ENCODE measurements at regions not wholly inside any gene's neighbourhood (a gene's known extent, or its start where the extent isn't known, plus 50 kb on each side); places are given as distances from the start of the nearest gene placed in this dataset.

DNA sequence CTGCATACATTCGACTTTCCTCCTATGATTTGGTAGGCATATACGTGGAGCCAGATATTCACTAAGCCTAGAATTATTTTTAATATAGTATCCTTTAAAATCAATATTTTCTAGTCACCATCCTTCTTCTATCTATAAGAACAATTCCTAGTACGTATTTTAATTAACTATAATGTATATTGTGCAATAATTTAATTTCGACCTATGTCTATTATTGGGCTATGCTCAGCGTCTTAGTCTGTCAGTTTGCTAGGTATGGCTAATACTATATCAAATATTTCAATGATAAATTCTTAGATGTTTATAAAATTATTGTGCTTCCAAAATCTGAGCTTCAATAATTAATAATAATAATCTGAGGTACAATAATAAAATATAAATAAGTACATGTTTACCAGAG is 705.3 kb downstream of the PRELID2 start:
- DNase-seq (ENCODE audit: low read depth) = no peak
- no peak for TF ChIP-seq MYC (IDR thresholded peaks at IDR 0.05; ENCODE audit: low read depth, low read length)
- TF ChIP-seq, protein P1, sequence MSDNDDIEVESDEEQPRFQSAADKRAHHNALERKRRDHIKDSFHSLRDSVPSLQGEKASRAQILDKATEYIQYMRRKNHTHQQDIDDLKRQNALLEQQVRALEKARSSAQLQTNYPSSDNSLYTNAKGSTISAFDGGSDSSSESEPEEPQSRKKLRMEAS (IDR thresholded peaks at IDR 0.05; ENCODE audit: low read depth, low read length) = no peak
- no peak for TF ChIP-seq POLR2A (IDR thresholded peaks at IDR 0.05; ENCODE audit: extremely low read depth, insufficient read length)
- TF ChIP-seq, protein P2, sequence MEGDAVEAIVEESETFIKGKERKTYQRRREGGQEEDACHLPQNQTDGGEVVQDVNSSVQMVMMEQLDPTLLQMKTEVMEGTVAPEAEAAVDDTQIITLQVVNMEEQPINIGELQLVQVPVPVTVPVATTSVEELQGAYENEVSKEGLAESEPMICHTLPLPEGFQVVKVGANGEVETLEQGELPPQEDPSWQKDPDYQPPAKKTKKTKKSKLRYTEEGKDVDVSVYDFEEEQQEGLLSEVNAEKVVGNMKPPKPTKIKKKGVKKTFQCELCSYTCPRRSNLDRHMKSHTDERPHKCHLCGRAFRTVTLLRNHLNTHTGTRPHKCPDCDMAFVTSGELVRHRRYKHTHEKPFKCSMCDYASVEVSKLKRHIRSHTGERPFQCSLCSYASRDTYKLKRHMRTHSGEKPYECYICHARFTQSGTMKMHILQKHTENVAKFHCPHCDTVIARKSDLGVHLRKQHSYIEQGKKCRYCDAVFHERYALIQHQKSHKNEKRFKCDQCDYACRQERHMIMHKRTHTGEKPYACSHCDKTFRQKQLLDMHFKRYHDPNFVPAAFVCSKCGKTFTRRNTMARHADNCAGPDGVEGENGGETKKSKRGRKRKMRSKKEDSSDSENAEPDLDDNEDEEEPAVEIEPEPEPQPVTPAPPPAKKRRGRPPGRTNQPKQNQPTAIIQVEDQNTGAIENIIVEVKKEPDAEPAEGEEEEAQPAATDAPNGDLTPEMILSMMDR (IDR thresholded peaks at IDR 0.05; ENCODE audit: low read depth, low read length) = no peak
- no peak overlapping the region for H3K4me3 ChIP-seq (ENCODE audit: low read depth, low read length)

DNA sequence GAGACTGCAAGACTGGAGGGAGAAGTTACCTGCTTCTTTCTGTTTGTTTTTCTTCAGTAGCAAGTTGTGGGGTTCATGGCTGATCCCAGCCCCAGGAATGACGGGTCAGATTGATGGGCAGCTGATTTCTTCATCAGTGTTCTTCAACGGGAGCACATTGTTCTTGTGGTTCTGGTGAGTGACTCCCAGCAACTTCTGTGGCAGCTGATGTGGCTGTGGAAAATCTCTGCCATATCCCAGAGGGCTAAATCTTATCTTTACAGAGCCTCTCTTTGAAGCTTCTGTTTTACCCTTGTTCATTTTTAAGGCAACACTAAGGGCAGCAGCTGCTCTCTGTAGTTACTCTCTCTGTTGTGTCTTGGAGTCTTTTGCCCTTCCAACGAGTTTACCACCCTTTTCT is 710.3 kb downstream of the PRELID2 start:
- no peak overlapping the region for H3K4me3 ChIP-seq (ENCODE audit: low read depth, low read length)
- TF ChIP-seq, protein P2 (IDR thresholded peaks at IDR 0.05; ENCODE audit: low read depth, low read length) = no peak
- TF ChIP-seq, protein P1 (IDR thresholded peaks at IDR 0.05; ENCODE audit: low read depth, low read length) = no peak
- TF ChIP-seq POLR2A (IDR thresholded peaks at IDR 0.05; ENCODE audit: extremely low read depth, insufficient read length) (no peak), MYC (IDR thresholded peaks at IDR 0.05; ENCODE audit: low read depth, low read length) (no peak)
- DNase-seq (ENCODE audit: low read depth) = no peak

DNA sequence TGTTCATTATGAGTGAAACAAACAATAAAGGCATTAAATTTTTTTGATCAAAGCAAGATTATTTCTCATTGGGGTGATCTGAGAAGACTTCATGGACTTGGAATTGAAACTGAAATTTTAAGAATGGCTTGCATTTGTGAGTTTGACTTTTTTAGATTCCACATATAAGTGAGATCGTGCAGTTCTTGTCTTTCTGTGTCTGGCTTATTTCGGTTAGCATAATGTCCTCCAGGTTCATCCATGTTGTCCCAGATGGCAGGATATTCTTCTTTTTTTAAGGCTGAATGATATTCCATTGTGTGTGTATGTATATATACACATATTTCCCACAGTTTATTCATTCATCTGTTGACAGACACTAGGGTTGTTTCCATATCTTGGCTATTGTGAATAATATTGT is 716.5 kb downstream of the PRELID2 start:
- TF ChIP-seq, protein P2 (IDR thresholded peaks at IDR 0.05; ENCODE audit: low read depth, low read length) = no peak
- TF ChIP-seq, protein P1 (IDR thresholded peaks at IDR 0.05; ENCODE audit: low read depth, low read length) = no peak
- H3K4me3 ChIP-seq (ENCODE audit: low read depth, low read length) = no peak overlapping the region
- no peak for DNase-seq (ENCODE audit: low read depth)

DNA sequence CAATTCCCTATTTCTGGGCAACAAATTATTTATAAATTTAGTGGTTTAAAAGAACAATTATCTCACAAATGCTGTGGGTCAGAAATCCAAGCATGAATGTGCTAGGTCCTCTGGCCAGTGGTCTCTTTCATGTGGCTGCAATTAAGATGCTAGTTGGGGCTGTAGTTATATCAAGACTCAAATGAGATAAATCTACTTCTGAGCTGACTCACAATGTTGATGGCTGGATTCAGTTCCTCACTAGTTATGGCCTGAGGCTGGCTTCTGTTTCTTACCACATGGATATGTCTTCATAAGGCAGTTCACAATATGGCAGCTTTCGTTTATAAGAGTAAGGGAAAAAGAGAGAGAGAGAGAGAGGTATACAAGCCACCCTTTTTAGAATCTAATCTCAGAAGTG is 717.0 kb downstream of the PRELID2 start:
- H3K4me3 ChIP-seq (ENCODE audit: low read depth, low read length) = no peak overlapping the region
- DNase-seq (ENCODE audit: low read depth) = no peak
- TF ChIP-seq, protein P2 (IDR thresholded peaks at IDR 0.05; ENCODE audit: low read depth, low read length) = no peak
- TF ChIP-seq, protein P1 (IDR thresholded peaks at IDR 0.05; ENCODE audit: low read depth, low read length) = no peak

DNA sequence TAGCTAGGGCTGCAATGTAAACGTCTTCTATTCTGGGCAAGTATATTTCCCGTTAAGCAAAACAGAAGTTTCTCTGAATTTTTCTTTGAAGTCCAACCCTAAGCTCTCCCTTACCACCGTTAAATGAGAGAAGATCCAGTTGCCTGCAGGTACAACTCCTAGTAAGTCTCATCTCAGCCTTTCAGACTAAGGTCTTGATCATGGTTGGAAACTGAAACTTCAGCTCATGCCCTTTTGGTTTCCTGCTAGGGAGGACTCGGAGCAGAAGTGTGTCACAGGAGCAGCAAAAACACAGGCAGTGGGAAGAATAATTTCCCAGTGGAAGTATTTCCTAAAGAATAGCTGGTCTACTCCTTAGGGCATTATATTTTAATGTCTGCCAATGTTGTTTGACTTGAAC is 717.9 kb downstream of the PRELID2 start:
- no peak overlapping the region for H3K4me3 ChIP-seq (ENCODE audit: low read depth, low read length)
- TF ChIP-seq, protein P2 (IDR thresholded peaks at IDR 0.05; ENCODE audit: low read depth, low read length) = no peak
- TF ChIP-seq, protein P1 (IDR thresholded peaks at IDR 0.05; ENCODE audit: low read depth, low read length) = no peak
- TF ChIP-seq MYC (IDR thresholded peaks at IDR 0.05; ENCODE audit: low read depth, low read length) (no peak), POLR2A (IDR thresholded peaks at IDR 0.05; ENCODE audit: extremely low read depth, insufficient read length) (no peak)
- DNase-seq (ENCODE audit: low read depth) = no peak

DNA sequence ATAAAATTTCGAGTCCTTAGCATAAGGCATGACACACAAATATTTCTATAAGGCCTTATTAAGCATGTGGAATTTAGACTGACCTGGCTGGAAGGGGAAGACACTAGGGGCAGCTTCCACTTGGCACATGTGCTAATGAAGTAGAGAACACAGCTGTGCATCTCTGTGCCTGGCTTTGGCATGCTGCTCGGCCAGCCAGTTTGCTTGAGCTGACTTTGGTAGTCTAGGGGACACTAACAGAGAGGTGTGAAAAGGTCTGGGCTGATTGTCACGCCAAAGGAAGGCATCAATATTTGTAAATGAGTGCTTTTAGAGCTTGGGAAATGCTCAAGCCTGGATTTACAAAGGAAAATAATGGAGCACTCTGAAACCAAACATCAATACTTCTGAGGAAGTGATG is 723.7 kb downstream of the PRELID2 start:
- TF ChIP-seq, protein P1 (IDR thresholded peaks at IDR 0.05; ENCODE audit: low read depth, low read length) = no peak
- TF ChIP-seq MYC (IDR thresholded peaks at IDR 0.05; ENCODE audit: low read depth, low read length) (no peak), POLR2A (IDR thresholded peaks at IDR 0.05; ENCODE audit: extremely low read depth, insufficient read length) (no peak)
- TF ChIP-seq, protein P2 (IDR thresholded peaks at IDR 0.05; ENCODE audit: low read depth, low read length) = no peak
- DNase-seq (ENCODE audit: low read depth) = no peak
- H3K4me3 ChIP-seq (ENCODE audit: low read depth, low read length) = no peak overlapping the region

All from NB4 (cell line).